ENCODE measurements at regions not wholly inside any gene's neighbourhood (a gene's known extent, or its start where the extent isn't known, plus 50 kb on each side); places are given as distances from the start of the nearest gene placed in this dataset.

DNA sequence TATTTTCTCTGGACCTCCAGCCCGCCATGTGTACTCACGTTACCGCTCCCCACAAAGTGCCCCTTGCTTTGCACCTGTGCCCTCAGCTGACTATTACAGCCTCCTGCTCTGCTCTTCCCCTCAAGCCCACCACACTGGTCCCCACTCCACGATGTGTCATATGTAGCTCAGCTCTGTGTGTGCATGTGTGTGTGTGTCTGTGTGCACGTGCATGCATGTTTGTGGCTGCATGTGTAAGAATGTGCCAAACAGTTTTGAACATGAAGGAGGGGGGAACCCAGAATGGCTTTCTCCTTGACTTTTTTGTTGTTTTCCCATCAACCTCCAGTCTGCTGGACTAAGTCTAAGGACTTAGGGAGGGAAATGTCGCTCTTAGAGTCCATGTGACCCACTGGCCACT is 54.8 kb upstream of the BTRC start:
- no peak for DNase-seq

DNA sequence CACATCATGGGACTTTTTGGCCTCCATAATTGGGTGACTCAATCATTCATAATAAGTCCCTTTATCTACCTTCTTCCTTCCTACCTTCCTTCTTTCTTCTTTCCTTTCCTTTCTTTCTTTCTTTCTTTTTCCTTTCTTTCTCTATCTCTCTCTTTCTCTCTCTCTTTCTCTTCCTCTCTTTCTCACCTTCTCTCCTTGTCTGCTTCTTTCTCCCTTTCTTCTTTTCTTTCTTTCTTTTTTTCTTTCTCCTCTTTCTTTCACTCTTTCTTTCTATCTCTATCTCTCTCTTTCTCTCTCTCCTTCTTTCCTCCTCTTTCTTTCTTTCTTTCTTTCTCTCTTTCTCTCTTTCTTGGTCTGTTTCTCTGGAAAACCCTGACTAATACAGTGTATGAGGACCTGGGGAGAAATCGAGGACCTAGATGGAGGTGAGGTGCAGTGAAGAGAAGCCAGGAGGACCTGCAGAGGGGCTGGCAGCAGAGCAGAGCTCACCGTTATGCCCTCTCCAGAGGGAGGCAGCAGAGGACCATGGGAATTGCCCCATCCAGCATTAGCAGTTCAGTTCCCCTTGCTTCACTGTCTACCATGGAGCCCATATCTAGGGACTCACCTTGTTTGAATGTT is 52.7 kb upstream of the BTRC start:
- DNase-seq: no peak

DNA sequence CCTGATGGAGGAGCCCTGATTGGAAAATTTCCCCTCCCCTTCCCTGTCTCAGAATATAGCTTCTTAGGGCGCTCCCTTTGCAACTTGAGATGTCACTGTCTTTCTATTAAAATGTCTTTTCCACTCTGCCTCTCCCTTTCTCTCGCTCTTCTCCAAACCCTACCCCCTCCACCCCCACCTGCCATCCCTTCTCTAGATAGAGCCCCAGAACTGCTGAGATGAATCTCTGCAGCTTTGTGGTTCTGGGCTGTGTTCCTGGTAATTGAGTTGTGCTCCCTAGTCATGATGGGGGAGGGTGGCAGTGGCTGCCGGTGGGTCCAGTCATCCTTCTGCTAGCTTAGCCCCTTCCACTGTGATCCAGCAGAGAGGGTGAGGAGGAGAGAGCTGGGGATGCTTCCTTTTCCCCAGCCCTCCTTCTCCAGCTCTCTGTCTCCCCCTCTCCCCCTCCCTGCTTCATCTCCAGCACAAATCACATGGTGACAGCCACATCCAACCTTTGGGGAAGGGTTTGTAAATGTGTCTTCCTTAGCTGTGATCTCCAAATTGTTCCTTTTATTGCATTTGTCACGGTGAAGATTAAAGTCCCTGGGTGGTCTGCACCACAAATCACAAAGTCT is 50.8 kb upstream of the BTRC start:
- no peak for DNase-seq
